Upper lobe of right lung (tissue), 1 donor: ENCODE measurements at regions not wholly inside any gene's neighbourhood (a gene's known extent, or its start where the extent isn't known, plus 50 kb on each side); places are given as distances from the start of the nearest gene placed in this dataset.
"Not testable (repeated sequence)": the region's sequence is repeated elsewhere in the genome, so short reads cannot be mapped to it uniquely, and the experiment has no call there.

Source experiments
- ATAC-seq: fragments of 200-7000 bp; cut with Tn5 transposase; one replicate; pipeline ENCODE4 v1.9.1; 2020; ENCODE audit warnings: mild to moderate bottlenecking, moderate library complexity
- DNase-seq: peaks from one replicate; pipeline ENCODE4 v3.0.0-alpha.2; 2020
- H3K27ac ChIP-seq: fragments of 200-600 bp; one replicate; pipeline ENCODE4 v1.8.0; 2022
- H3K27me3 ChIP-seq: fragments of 200-600 bp; one replicate; pipeline ENCODE4 v1.8.0; 2022; ENCODE audit warnings: mild to moderate bottlenecking
- H3K36me3 ChIP-seq: fragments of 200-600 bp; one replicate; pipeline ENCODE4 v1.8.0; 2022
- H3K4me1 ChIP-seq: fragments of 200-600 bp; one replicate; pipeline ENCODE4 v1.8.0; 2022
- H3K4me3 ChIP-seq: fragments of 200-600 bp; one replicate; pipeline ENCODE4 v1.8.0; 2022; ENCODE audit warnings: mild to moderate bottlenecking
- H3K9me3 ChIP-seq: fragments of 200-600 bp; one replicate; pipeline ENCODE4 v1.8.0; 2022
- CTCF ChIP-seq: fragments of 200-600 bp; IDR thresholded peaks from one replicate; pipeline ENCODE4 v1.8.0; 2022; ENCODE audit warnings: antibody characterized with exemption
- intact Hi-C: fragments of 100-400 bp; cut with DNase I; formaldehyde crosslinking; loops from one replicate; pipeline ENCODE4 v1.11.0; 2022
- donor health status: DM: no; HTN: yes; CAD: no; lungs with severe emphysema.

GRCh38 chr10:124150807-124151417 lies 57.5 kb upstream of the CHST15 start:
- intact Hi-C loops = no loop called here

GRCh38 chr10:124150189-124150806 lies 56.9 kb upstream of the CHST15 start:
- intact Hi-C loops = no loop called here
- ATAC-seq = no peak
- no peak for DNase-seq

More at GRCh38 chr10:124150807-124151417, 57.5 kb upstream of the CHST15 start:
- no peak overlapping the region for H3K27ac ChIP-seq
- no peaks in the 10 kb centered on the region for H3K27me3 ChIP-seq
- no peaks in the 10 kb centered on the region for H3K9me3 ChIP-seq
- H3K36me3 ChIP-seq = no peaks in the 10 kb centered on the region
- H3K4me1 ChIP-seq = peaks cover 22% of the 10 kb centered on the region
- no peak for ATAC-seq
- no peak overlapping the region for H3K4me3 ChIP-seq
- no peak for TF ChIP-seq CTCF
- no peak for DNase-seq

GRCh38 chr10:124149189-124150042 lies 56.0 kb upstream of the CHST15 start:
- intact Hi-C loops = no loop called here
- no peak overlapping the region for H3K27ac ChIP-seq
- no peaks in the 10 kb centered on the region for H3K36me3 ChIP-seq
- no peak for ATAC-seq
- H3K4me3 ChIP-seq = no peak overlapping the region
- DNase-seq = no peak
- H3K4me1 ChIP-seq = peaks cover 32% of the 10 kb centered on the region
- no peaks in the 10 kb centered on the region for H3K27me3 ChIP-seq
- no peak for TF ChIP-seq CTCF
- H3K9me3 ChIP-seq = no peaks in the 10 kb centered on the region

More at GRCh38 chr10:124150189-124150806, 56.9 kb upstream of the CHST15 start:
- Histone ChIP-seq H3K4me1 (peaks cover 23% of the 10 kb centered on the region), H3K27me3 (no peaks in the 10 kb centered on the region), H3K4me3 (no peak overlapping the region), H3K27ac (no peak overlapping the region), H3K36me3 (no peaks in the 10 kb centered on the region), H3K9me3 (no peaks in the 10 kb centered on the region)
- no peak for TF ChIP-seq CTCF

- H3K9me3 ChIP-seq, intact Hi-C loops, DNase-seq, H3K27ac ChIP-seq, H3K4me3 ChIP-seq, H3K36me3 ChIP-seq, H3K27me3 ChIP-seq, ATAC-seq: not testable (repeated sequence)
- H3K4me1 ChIP-seq = peaks cover 32% of the 10 kb centered on the region
Observed at GRCh38 chr10:124148509-124149188, 55.3 kb upstream of the CHST15 start.

- ATAC-seq (no peak), DNase-seq (no peak)
- H3K9me3 ChIP-seq = no peaks in the 10 kb centered on the region
- H3K27me3 ChIP-seq = no peaks in the 10 kb centered on the region
- no peak overlapping the region for H3K4me3 ChIP-seq
- intact Hi-C loops = no loop called here
- H3K27ac ChIP-seq = no peak overlapping the region
- H3K36me3 ChIP-seq = no peaks in the 10 kb centered on the region
- peaks cover 15% of the 10 kb centered on the region for H3K4me1 ChIP-seq
- no peak for TF ChIP-seq CTCF
Observed at GRCh38 chr10:124146483-124146882, 53.1 kb upstream of the CHST15 start.
